HFFc6 (cell line): ENCODE measurements at regions not wholly inside any gene's neighbourhood (a gene's known extent, or its start where the extent isn't known, plus 50 kb on each side); places are given as distances from the start of the nearest gene placed in this dataset.

Source experiments
- DNase-seq: peaks from one replicate; pipeline ENCODE4 v3.0.0-alpha.2; 2018
- H3K27ac Mint-ChIP-seq: 2 replicates; pipeline ENCODE4 v1.8.0; 2020; ENCODE audit warnings: mild to moderate bottlenecking, mixed read lengths
- H3K27me3 Mint-ChIP-seq: 2 replicates; pipeline ENCODE4 v1.8.0; 2021; ENCODE audit warnings: mild to moderate bottlenecking, moderate library complexity, mixed read lengths; ENCODE audit not compliant: insufficient read depth
- H3K36me3 Mint-ChIP-seq: 2 replicates; pipeline ENCODE4 v1.8.0; 2021; ENCODE audit warnings: low read depth, mixed read lengths
- H3K4me1 Mint-ChIP-seq: 2 replicates; pipeline ENCODE4 v1.8.0; 2020; ENCODE audit warnings: low read depth, mixed read lengths
- H3K4me3 Mint-ChIP-seq: 2 replicates; pipeline ENCODE4 v1.8.0; 2020; ENCODE audit warnings: mild to moderate bottlenecking, moderate library complexity, mixed read lengths
- H3K9me3 Mint-ChIP-seq: 2 replicates; pipeline ENCODE4 v1.8.0; 2020; ENCODE audit warnings: mild to moderate bottlenecking, mixed read lengths
- TF ChIP-seq, protein P1 (sequence below): fragments of 200-600 bp; sonication (generic); IDR thresholded peaks from 2 replicates; pipeline ENCODE4 v1.5.0; 2021; ENCODE audit warnings: antibody characterized with exemption, mild to moderate bottlenecking

GRCh38 chr5:61268871-61269270 lies 63.2 kb upstream of the ZSWIM6 start:
- DNase-seq, result no peak
- Mint-ChIP-seq H3K27ac (no peak overlapping the region), H3K9me3 (no peaks in the 10 kb centered on the region), H3K36me3 (no peaks in the 10 kb centered on the region), H3K27me3 (peaks cover 1% of the 10 kb centered on the region), H3K4me1 (no peaks in the 10 kb centered on the region), H3K4me3 (no peak overlapping the region)
- TF ChIP-seq, protein P1, sequence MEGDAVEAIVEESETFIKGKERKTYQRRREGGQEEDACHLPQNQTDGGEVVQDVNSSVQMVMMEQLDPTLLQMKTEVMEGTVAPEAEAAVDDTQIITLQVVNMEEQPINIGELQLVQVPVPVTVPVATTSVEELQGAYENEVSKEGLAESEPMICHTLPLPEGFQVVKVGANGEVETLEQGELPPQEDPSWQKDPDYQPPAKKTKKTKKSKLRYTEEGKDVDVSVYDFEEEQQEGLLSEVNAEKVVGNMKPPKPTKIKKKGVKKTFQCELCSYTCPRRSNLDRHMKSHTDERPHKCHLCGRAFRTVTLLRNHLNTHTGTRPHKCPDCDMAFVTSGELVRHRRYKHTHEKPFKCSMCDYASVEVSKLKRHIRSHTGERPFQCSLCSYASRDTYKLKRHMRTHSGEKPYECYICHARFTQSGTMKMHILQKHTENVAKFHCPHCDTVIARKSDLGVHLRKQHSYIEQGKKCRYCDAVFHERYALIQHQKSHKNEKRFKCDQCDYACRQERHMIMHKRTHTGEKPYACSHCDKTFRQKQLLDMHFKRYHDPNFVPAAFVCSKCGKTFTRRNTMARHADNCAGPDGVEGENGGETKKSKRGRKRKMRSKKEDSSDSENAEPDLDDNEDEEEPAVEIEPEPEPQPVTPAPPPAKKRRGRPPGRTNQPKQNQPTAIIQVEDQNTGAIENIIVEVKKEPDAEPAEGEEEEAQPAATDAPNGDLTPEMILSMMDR, result no peak

DNA sequence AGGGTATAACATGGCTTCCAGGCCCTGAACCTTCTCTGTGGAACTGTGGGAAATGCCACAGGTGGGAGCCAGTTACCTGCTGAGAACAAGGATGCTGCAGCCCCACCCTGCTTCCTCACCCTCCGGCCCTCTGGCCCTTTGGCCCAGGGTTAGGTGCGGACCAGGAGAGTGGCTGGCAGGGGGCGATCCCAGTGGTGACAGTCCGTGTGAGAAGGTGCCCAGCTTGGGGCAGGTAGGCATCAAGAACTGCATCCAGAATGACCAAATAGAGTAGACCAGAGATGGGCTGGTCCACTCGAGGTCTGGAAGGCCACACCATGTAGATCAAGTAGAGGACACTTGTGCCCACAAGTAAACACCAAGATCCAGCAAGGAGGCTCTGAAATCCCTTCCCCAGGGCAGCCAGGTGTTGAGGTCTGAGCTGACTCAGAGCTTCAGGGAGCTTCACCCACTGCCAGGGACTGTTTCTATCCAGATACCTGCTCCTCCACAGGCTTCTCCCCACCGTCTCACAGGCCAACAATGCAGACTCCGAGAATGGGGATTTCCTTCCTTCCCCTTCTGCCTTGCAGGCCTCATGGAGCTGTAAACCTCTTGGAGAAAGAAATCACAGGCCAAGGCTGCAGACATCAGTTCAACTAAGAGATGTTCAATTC lies 61.4 kb upstream of the ZSWIM6 start:
- Mint-ChIP-seq H3K4me3 (no peak overlapping the region), H3K4me1 (no peaks in the 10 kb centered on the region), H3K27ac (no peak overlapping the region), H3K27me3 (no peaks in the 10 kb centered on the region; the same call in 1 of the 2 replicates), H3K9me3 (no peaks in the 10 kb centered on the region), H3K36me3 (no peaks in the 10 kb centered on the region)
- no peak for DNase-seq
- TF ChIP-seq, protein P1, result no peak

DNA sequence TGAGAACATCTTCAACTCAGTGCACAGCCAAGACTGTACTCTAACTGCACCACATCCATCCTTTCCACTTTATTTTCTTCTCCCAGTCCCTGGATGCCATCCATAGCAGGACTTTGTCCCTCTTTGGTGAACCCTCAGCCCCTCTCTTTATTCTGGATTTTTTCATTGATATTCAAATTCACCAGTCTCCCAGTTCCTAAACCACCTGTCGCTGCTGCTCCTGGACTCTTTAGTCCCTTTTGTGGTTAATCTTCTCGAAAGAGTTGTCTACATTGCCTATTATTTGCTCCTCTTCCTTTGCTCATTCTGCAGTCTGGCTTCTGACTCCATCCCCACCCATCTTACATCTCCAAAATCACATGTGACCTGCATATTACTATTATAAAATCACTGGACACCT lies 59.4 kb upstream of the ZSWIM6 start:
- DNase-seq, result no peak
- TF ChIP-seq, protein P1, result no peak
- H3K4me3 Mint-ChIP-seq, result no peak overlapping the region
- no peaks in the 10 kb centered on the region for H3K9me3 Mint-ChIP-seq
- no peaks in the 10 kb centered on the region; the same call in 1 of the 2 replicates for H3K27me3 Mint-ChIP-seq
- H3K27ac Mint-ChIP-seq, result no peak overlapping the region
- H3K4me1 Mint-ChIP-seq, result peaks cover 13% of the 10 kb centered on the region
- no peaks in the 10 kb centered on the region for H3K36me3 Mint-ChIP-seq

GRCh38 chr5:61273279-61273975 lies 58.6 kb upstream of the ZSWIM6 start:
- Mint-ChIP-seq H3K27ac (no peak overlapping the region), H3K4me3 (no peak overlapping the region), H3K36me3 (no peaks in the 10 kb centered on the region), H3K9me3 (no peaks in the 10 kb centered on the region), H3K27me3 (no peaks in the 10 kb centered on the region), H3K4me1 (peaks cover 15% of the 10 kb centered on the region)
- TF ChIP-seq, protein P1, result no peak
- DNase-seq, result no peak

DNA sequence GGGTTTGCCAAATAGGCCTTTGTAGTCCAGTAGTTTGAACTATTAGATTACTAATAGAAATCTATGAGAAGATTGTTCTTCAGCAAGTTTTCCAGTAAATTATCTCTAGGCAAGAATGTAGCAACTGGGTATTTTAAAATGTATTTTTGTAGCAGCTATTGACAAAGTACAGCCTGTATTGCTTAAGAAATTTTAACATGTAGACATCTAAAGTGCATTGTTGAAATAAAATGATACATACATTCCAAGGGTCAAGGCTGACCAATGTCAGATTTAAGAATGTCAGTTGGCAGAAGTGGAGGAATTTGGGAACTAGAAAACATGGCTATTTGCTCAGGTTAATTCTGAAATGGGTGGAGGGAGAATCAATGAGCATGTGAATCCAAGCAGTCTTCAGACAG lies 57.5 kb upstream of the ZSWIM6 start:
- no peak for DNase-seq
- peaks cover 16% of the 10 kb centered on the region for H3K4me1 Mint-ChIP-seq

More for the DNA sequence above, 57.5 kb upstream of the ZSWIM6 start:
- TF ChIP-seq, protein P1, result no peak
- no peak overlapping the region for H3K4me3 Mint-ChIP-seq
- no peaks in the 10 kb centered on the region for H3K27me3 Mint-ChIP-seq
- no peaks in the 10 kb centered on the region for H3K9me3 Mint-ChIP-seq
- no peaks in the 10 kb centered on the region for H3K36me3 Mint-ChIP-seq
- no peak overlapping the region for H3K27ac Mint-ChIP-seq
